ENCODE measurements at regions not wholly inside any gene's neighbourhood (a gene's known extent, or its start where the extent isn't known, plus 50 kb on each side); places are given as distances from the start of the nearest gene placed in this dataset.
"Not testable (repeated sequence)": the region's sequence is repeated elsewhere in the genome, so short reads cannot be mapped to it uniquely, and the experiment has no call there.

- no peak for DNase-seq (ENCODE audit: low spot score)
These were observed 916.6 kb downstream of the DIAPH3 start for GRCh38 chr13:59247171-59247570.

GRCh38 chr13:59250336-59251189 lies 913.2 kb downstream of the DIAPH3 start:
- DNase-seq (ENCODE audit: low spot score): no peak

- DNase-seq (ENCODE audit: low spot score): no peak
These were observed 904.3 kb downstream of the DIAPH3 start for GRCh38 chr13:59259165-59260000.

GRCh38 chr13:59261928-59262488 lies 901.7 kb downstream of the DIAPH3 start:
- DNase-seq (ENCODE audit: low spot score): peak; percentile 49

GRCh38 chr13:59263531-59263930 lies 900.2 kb downstream of the DIAPH3 start:
- no peak for DNase-seq (ENCODE audit: low spot score)

- no peak for DNase-seq (ENCODE audit: low spot score)
These were observed 897.2 kb downstream of the DIAPH3 start for GRCh38 chr13:59266478-59267063.

GRCh38 chr13:59269476-59269875 lies 894.3 kb downstream of the DIAPH3 start:
- no peak for DNase-seq (ENCODE audit: low spot score)

GRCh38 chr13:59270327-59270726 lies 893.4 kb downstream of the DIAPH3 start:
- DNase-seq (ENCODE audit: low spot score): no peak

GRCh38 chr13:59274958-59275727 lies 888.6 kb downstream of the DIAPH3 start:
- DNase-seq (ENCODE audit: low spot score): no peak

- no peak for DNase-seq (ENCODE audit: low spot score)
These were observed 887.3 kb downstream of the DIAPH3 start for GRCh38 chr13:59276436-59276835.

- DNase-seq (ENCODE audit: low spot score): no peak
These were observed 886.6 kb downstream of the DIAPH3 start for GRCh38 chr13:59277106-59277505.

- no peak for DNase-seq (ENCODE audit: low spot score)
These were observed 884.7 kb downstream of the DIAPH3 start for GRCh38 chr13:59279028-59279427.

- no peak for DNase-seq (ENCODE audit: low spot score)
These were observed 884.2 kb downstream of the DIAPH3 start for GRCh38 chr13:59279576-59279975.

GRCh38 chr13:59280297-59280696 lies 883.4 kb downstream of the DIAPH3 start:
- no peak for DNase-seq (ENCODE audit: low spot score)

GRCh38 chr13:59281453-59281852 lies 882.3 kb downstream of the DIAPH3 start:
- no peak for DNase-seq (ENCODE audit: low spot score)

GRCh38 chr13:59292240-59292639 lies 871.5 kb downstream of the DIAPH3 start:
- not testable (repeated sequence) for DNase-seq (ENCODE audit: low spot score)

- no peak for DNase-seq (ENCODE audit: low spot score)
These were observed 864.1 kb downstream of the DIAPH3 start for GRCh38 chr13:59299584-59299983.

- no peak for DNase-seq (ENCODE audit: low spot score)
These were observed 863.2 kb downstream of the DIAPH3 start for GRCh38 chr13:59300355-59301173.

- no peak for DNase-seq (ENCODE audit: low spot score)
These were observed 862.6 kb downstream of the DIAPH3 start for GRCh38 chr13:59301174-59301567.

GRCh38 chr13:59303433-59303832 lies 860.3 kb downstream of the DIAPH3 start:
- DNase-seq (ENCODE audit: low spot score): no peak

- no peak for DNase-seq (ENCODE audit: low spot score)
These were observed 859.1 kb downstream of the DIAPH3 start for GRCh38 chr13:59304596-59304995.
